NT2/D1 (cell line): ENCODE measurements at regions not wholly inside any gene's neighbourhood (a gene's known extent, or its start where the extent isn't known, plus 50 kb on each side); places are given as distances from the start of the nearest gene placed in this dataset.

Source experiments
- DNase-seq: peaks from one replicate; pipeline ENCODE4 v3.0.0-alpha.2; 2011; ENCODE audit warnings: low read depth, low spot score
- H3K27me3 ChIP-seq: 2 replicates; pipeline ENCODE4 v1.6.0; 2011; ENCODE audit warnings: mild to moderate bottlenecking; ENCODE audit not compliant: insufficient read length, insufficient read depth
- H3K36me3 ChIP-seq: 2 replicates; pipeline ENCODE4 v1.6.1; 2011; ENCODE audit warnings: mild to moderate bottlenecking, low read length, mixed read lengths; ENCODE audit not compliant: insufficient read depth, insufficient read length
- H3K4me1 ChIP-seq: 2 replicates; pipeline ENCODE4 v1.5.1; 2011; ENCODE audit not compliant: insufficient read depth, insufficient read length
- H3K4me3 ChIP-seq: 2 replicates; pipeline ENCODE4 v1.5.1; 2011; ENCODE audit warnings: low read depth; ENCODE audit not compliant: insufficient read length
- H3K9ac ChIP-seq: 2 replicates; pipeline ENCODE4 v1.6.0; 2011; ENCODE audit warnings: low read depth; ENCODE audit not compliant: insufficient read length
- H3K9me3 ChIP-seq: 2 replicates; pipeline ENCODE4 v1.5.1; 2011; ENCODE audit warnings: mild to moderate bottlenecking, low read length; ENCODE audit not compliant: insufficient read depth
- SUZ12 ChIP-seq: IDR thresholded peaks from 2 replicates; pipeline ENCODE4 v1.6.1; 2011; ENCODE audit not compliant: insufficient read length, insufficient read depth; ENCODE audit errors: extremely low read depth
- YY1 ChIP-seq: IDR thresholded peaks from 2 replicates; pipeline ENCODE4 v1.6.1; 2011; ENCODE audit not compliant: insufficient read length, insufficient read depth
- ZNF274 ChIP-seq: IDR thresholded peaks from 2 replicates; pipeline ENCODE4 v1.6.1; 2011; ENCODE audit warnings: mild to moderate bottlenecking, low read depth, low read length

DNA sequence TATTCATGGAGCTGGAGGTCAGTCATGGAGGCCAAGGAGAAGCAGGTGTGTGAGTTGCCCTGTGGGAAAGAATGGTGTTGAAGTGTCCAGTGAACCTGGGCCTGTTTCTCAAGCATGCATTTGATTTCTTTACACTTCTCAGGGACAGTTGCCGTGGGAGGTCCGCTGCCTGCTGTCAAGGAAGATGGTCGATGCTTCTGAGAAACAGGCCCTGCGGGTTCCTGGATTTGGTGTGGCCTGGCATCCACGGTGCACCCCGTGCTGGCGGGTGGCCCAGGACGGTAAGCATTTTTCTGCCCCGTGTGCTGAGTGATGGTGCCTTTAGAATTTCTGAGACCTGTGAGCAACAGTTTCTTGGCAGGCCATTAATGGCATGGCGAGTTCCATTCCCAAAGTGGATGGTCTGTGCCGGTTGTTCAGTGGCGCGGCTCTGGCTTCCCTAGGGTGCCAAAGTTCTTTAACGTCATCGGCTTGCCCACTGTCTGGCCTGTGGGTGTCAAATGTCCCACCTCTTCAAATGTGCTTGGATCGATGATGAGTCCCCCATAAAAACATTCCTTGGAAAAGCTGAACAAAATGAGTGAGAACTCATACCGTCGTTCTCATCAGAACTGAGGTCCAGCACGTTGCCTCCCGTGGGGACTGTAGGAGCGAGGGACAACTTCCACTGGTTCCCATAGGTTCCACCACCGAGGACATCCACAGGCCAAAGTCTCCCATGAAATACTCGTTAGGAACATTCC is 107.2 kb downstream of the SNRPN start:
- Histone ChIP-seq H3K36me3 (peaks cover 100% of the 10 kb centered on the region), H3K4me1 (no peaks in the 10 kb centered on the region), H3K27me3 (no peaks in the 10 kb centered on the region), H3K9me3 (peaks cover 100% of the 10 kb centered on the region), H3K9ac (no peak overlapping the region), H3K4me3 (no peak overlapping the region)
- no peak for DNase-seq
- TF ChIP-seq ZNF274 (peak; percentile 87), YY1 (no peak)

DNA sequence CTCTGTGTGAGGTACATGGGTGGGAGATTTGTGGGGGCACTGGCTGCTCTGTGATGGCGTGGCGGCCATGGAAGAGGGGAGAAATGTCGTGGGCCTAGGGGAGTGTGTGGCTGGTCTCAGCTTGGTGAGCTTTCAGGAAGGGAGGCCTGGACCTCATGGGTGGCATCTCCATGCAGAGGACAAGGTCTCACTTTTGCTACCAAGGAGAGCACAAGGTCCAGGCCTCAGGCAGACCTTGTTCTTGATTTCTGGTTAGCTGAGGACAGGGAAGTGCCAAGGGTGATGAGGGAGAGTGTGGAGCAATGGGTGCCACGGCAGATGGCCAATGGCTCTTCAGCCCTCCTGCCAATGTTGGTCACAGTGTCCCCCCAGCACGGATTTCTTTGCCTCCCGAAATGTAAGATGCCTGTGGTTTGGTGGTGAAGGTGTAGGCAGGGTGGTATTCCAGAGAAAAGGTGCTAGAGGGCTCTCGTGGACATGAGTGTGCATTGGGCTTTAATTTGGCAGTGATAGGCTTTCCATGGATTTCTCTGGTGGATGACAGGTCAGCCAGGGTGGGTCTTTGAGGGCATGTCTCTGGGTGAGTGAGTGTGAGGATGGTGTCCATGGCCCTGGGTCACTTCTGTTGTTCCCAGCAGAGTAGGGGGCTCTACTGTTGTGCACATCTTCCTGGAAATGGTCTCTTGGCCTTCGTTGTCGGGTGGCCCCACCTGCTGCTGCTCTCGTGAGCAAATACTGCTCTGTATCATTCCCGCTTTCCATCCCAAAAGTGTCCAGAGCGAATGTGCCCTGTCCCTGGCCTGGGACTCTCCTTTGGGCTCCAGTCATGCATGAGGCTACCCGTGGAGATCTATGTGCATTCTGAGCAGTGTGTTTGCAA is 108.0 kb downstream of the SNRPN start:
- no peak for DNase-seq
- no peak overlapping the region for H3K9ac ChIP-seq
- no peak overlapping the region for H3K4me3 ChIP-seq
- TF ChIP-seq ZNF274 (no peak; the same call in 1 of the 2 replicates), SUZ12 (no peak), YY1 (no peak)
- H3K36me3 ChIP-seq: peaks cover 100% of the 10 kb centered on the region
- H3K4me1 ChIP-seq: no peaks in the 10 kb centered on the region
- H3K27me3 ChIP-seq: no peaks in the 10 kb centered on the region
- peaks cover 100% of the 10 kb centered on the region for H3K9me3 ChIP-seq

DNA sequence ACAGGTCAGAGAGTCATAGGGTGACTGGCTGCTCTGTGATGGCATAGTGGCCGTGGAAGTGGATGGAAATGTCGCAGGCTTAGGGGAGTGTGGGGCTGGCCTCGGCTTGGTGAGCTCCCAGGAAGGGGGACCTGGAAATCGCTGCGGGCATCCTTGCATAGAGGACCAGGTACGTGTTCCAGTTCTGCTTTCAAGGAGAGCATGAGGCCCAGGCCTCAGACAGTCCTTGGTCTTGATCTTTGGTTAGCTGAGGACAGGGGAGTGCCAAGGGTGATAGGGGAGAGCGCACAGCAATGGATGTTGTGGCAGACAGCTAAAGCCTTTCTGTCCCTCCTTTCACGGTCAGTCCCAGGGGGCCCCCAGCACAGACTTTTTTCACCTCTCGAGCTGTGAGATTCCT is 110.5 kb downstream of the SNRPN start:
- TF ChIP-seq YY1: no peak
- no peak for TF ChIP-seq SUZ12
- TF ChIP-seq ZNF274: no peak
- peaks cover 100% of the 10 kb centered on the region for H3K36me3 ChIP-seq
- H3K4me1 ChIP-seq: no peaks in the 10 kb centered on the region
- peaks cover 100% of the 10 kb centered on the region for H3K9me3 ChIP-seq
- no peak overlapping the region for H3K4me3 ChIP-seq
- no peaks in the 10 kb centered on the region for H3K27me3 ChIP-seq
- no peak for DNase-seq
- H3K9ac ChIP-seq: no peak overlapping the region

DNA sequence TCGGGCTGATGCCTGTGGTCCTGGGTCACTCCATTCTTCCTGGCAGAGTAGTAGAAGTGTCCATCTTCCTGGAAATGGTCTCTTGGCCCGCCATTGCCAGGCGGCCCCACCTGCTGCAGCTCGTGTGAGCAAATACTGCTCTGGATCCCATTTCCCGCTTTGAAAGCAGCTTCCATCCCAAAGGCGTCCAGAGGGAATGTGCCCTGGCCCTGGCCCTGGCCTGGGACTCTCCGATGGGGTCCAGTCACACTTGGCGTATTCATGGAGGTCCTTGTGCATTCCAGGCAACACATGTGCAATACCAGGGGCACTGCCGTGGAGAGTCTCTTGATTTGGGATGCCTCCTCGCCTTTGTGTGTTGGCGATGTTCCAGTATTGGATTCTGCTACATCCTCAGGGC is 111.1 kb downstream of the SNRPN start:
- H3K4me3 ChIP-seq: no peak overlapping the region
- TF ChIP-seq YY1 (no peak), ZNF274 (no peak), SUZ12 (no peak)
- H3K9ac ChIP-seq: no peak overlapping the region
- H3K36me3 ChIP-seq: peaks cover 100% of the 10 kb centered on the region
- no peaks in the 10 kb centered on the region for H3K27me3 ChIP-seq
- H3K4me1 ChIP-seq: no peaks in the 10 kb centered on the region
- DNase-seq: no peak
- peaks cover 100% of the 10 kb centered on the region for H3K9me3 ChIP-seq

DNA sequence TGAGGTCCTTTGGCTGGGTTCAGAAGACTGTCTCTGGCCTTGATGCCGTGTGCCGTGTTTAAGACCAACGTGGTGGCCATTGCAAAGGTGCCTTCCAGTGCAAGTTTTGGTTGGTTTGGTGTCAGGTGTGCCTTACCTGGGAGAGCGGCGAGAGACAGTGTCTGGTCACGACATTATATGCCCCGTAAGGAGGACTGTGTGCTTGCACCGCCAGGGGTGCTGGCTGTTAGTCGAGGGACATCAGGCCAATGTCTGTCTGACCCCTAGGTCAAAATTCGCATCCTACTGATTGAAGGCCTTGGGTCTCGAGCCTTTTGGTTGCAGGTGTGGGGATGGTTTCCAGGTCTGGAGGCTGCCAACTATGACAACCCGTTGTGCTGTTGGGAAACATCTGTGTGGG is 111.9 kb downstream of the SNRPN start:
- H3K9me3 ChIP-seq: peaks cover 100% of the 10 kb centered on the region
- no peak for DNase-seq
- no peak overlapping the region for H3K4me3 ChIP-seq
- H3K27me3 ChIP-seq: no peaks in the 10 kb centered on the region
- peaks cover 100% of the 10 kb centered on the region for H3K36me3 ChIP-seq
- TF ChIP-seq YY1: no peak
- TF ChIP-seq SUZ12: no peak
- no peak for TF ChIP-seq ZNF274
- no peaks in the 10 kb centered on the region for H3K4me1 ChIP-seq
- no peak overlapping the region for H3K9ac ChIP-seq

DNA sequence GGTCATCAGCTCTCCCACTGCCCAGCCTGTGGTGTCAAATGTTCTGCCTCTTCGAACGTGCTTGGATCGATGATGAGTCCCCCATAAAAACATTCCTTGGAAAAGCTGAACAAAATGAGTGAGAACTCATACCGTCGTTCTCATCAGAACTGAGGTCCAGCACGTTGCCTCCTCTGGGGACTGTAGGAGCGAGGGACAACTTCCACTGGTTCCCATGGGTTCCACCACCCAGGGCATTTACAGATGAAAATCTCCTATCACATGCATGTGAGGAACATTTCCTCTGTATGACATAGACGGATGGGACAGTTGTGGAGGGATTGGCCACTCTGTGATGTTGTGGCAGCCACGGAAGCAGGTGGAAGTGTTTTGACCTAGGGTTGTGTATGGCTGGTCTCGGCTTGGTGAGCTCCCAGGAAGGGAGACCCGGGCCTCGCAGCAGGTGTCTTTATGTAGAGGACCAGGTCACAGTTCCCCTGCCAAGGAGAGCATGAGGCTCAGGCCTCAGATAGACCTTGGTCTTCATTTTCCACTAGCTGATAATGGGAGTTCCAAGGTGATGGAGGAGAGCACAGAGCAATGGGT is 113.0 kb downstream of the SNRPN start:
- Histone ChIP-seq H3K4me1 (no peaks in the 10 kb centered on the region), H3K36me3 (peaks cover 100% of the 10 kb centered on the region), H3K27me3 (no peaks in the 10 kb centered on the region), H3K9me3 (peaks cover 100% of the 10 kb centered on the region), H3K9ac (no peak overlapping the region), H3K4me3 (no peak overlapping the region)
- TF ChIP-seq SUZ12 (no peak), ZNF274 (peak; percentile 94)
- no peak for DNase-seq

DNA sequence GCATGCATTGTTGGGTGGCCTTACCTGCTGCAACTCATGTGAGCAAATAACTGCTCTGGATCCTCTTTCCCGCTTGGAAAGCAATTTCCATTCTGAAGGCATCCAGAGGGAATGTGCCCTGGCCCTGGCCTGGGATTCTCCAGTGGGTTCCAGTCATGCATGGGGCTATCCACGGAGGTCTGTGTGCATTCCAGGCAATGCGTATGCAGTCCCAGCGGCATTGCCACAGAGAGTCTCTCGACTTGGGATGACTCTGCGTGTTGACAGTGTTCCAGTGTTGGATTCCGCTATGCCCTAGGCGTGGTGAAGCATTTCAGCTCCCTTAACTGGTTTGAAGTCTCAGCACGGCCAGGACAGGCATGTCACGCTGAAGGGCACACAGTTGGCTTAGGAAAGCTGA is 113.9 kb downstream of the SNRPN start:
- Histone ChIP-seq H3K4me3 (no peak overlapping the region), H3K9me3 (peaks cover 100% of the 10 kb centered on the region), H3K9ac (no peak overlapping the region), H3K4me1 (no peaks in the 10 kb centered on the region), H3K27me3 (no peaks in the 10 kb centered on the region), H3K36me3 (peaks cover 100% of the 10 kb centered on the region)
- TF ChIP-seq YY1 (no peak), SUZ12 (no peak)
- DNase-seq: no peak
